Activated naive CD4-positive, alpha-beta T cell treated with anti-CD3 and anti-CD28 coated beads for 36 hours (primary cell): ENCODE measurements at regions not wholly inside any gene's neighbourhood (a gene's known extent, or its start where the extent isn't known, plus 50 kb on each side); places are given as distances from the start of the nearest gene placed in this dataset.

ENCODE experiments used
- CTCF ChIA-PET: fragments of 350-600 bp; sonication (Branson Sonifier 250); formaldehyde crosslinking; loops from one replicate; lab custom pipeline; 2021; ENCODE audit warnings: antibody characterized with exemption; lab: Charles Lee
- DNase-seq: peaks from one replicate; pipeline ENCODE4 v3.0.0-alpha.2; 2020
- H3K27ac Mint-ChIP-seq: one replicate; pipeline ENCODE4 v1.8.0; 2021; ENCODE audit warnings: mild to moderate bottlenecking, mixed read lengths
- H3K27me3 Mint-ChIP-seq: one replicate; pipeline ENCODE4 v1.8.0; 2021; ENCODE audit warnings: low read depth, mixed read lengths
- H3K36me3 Mint-ChIP-seq: one replicate; pipeline ENCODE4 v1.8.0; 2021; ENCODE audit warnings: low read depth, mixed read lengths
- H3K4me1 Mint-ChIP-seq: one replicate; pipeline ENCODE4 v1.8.0; 2021; ENCODE audit warnings: low read depth, mixed read lengths
- H3K4me3 Mint-ChIP-seq: one replicate; pipeline ENCODE4 v1.8.0; 2021; ENCODE audit warnings: mild to moderate bottlenecking, moderate library complexity, mixed read lengths
- H3K9me3 Mint-ChIP-seq: one replicate; pipeline ENCODE4 v1.8.0; 2021; ENCODE audit warnings: mixed read lengths
- intact Hi-C: fragments of 100-400 bp; cut with micrococcal nuclease; formaldehyde crosslinking; loops from one replicate; pipeline ENCODE4 v1.15.1; 2023

DNA sequence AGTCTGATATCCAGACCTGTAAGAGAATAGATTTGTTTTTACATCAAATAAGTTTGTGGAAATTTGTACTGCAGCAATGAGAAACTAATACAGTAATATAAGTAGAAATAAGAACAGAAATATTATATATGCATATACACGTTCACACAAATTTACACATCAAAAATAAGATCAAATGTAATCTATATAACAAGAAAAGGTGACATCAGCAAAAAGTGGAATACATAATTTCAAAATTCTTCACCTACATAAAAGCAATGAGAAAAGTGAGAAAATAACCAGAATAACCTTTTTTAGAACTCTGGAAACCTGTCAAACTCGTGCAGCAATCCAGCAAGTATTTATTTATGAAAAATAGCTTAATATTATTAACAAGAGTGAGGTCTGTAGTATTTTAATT, 1124.6 kb upstream of the ATXN7L3B start:
- CTCF ChIA-PET: no interaction called here
- H3K4me3 Mint-ChIP-seq: no peak overlapping the region
- intact Hi-C loops: no loop called here

DNA sequence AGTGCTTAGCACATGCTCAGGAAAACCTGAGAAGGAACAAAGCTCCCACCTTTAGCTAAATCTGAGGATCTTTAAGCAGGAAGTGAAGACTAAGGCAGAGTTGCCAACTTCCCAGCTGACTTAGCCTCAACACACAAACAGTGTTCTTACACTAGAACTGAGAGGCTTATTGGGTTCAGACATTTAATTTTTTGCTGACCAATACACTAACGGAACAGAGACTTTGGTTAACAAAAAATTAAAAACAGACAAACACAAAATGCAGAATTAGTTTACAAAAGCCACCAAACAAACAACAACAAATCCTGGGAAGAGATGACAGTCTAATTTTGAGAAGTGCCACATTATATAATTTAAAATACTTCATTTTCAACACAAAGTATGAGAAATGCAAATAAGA, 1123.7 kb upstream of the ATXN7L3B start:
- Mint-ChIP-seq H3K4me1 (no peaks in the 10 kb centered on the region), H3K4me3 (no peak overlapping the region), H3K9me3 (peaks cover 17% of the 10 kb centered on the region), H3K36me3 (no peaks in the 10 kb centered on the region), H3K27ac (no peak overlapping the region), H3K27me3 (no peaks in the 10 kb centered on the region)
- CTCF ChIA-PET: no interaction called here
- intact Hi-C loops: no loop called here
- no peak for DNase-seq

More for the DNA sequence above, 1124.6 kb upstream of the ATXN7L3B start:
- Mint-ChIP-seq H3K27me3 (no peaks in the 10 kb centered on the region), H3K27ac (no peak overlapping the region), H3K9me3 (peaks cover 17% of the 10 kb centered on the region), H3K4me1 (no peaks in the 10 kb centered on the region), H3K36me3 (no peaks in the 10 kb centered on the region)
- no peak for DNase-seq

DNA sequence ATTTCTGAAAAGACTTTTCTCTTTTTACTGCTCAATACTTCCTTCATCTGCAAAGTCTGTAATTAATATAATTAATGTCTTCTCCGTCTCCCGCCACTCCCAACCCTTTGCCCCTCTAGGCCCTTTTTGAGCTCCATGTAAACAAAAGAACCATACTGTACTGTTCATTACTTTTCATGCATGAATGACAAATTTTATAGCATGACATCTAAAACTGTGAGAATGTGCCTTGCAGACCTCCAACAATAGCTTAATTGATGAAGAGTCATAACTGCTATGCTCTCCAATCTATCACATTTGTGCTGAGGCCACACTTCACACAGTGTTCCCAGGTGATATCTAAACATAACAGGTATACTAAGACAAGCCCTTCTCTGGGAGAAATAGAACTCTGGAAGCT, 1122.7 kb upstream of the ATXN7L3B start:
- Mint-ChIP-seq H3K9me3 (peaks cover 17% of the 10 kb centered on the region), H3K36me3 (no peaks in the 10 kb centered on the region), H3K27ac (no peak overlapping the region), H3K4me1 (no peaks in the 10 kb centered on the region), H3K4me3 (no peak overlapping the region), H3K27me3 (no peaks in the 10 kb centered on the region)
- no peak for DNase-seq
- intact Hi-C loops: no loop called here
- CTCF ChIA-PET: no interaction called here

DNA sequence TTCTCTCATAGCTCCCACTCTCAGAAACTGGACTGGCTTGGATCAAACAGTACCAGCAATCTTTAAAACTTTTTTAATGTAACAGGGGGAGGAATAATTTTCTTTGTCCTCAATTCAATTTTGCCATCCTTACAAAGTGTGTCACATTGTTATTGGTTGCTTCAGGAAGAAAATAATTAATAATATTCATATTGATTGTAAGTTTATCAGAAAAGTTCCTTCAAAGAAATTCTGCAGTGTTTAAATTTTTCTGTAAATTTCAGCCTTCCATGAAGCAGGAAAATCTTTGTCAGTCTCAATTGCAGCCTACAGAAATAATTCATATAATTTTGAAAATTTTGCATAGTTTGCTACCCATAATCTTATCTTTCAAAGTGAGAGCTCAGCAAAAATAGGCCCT, 1119.1 kb upstream of the ATXN7L3B start:
- CTCF ChIA-PET: interaction anchor here (0.7 kb wide), 1 partner anchor 813 kb away, joined by 3 read pairs; no protein-coding TSS in a partner anchor
- intact Hi-C loops: no loop called here
- H3K4me3 Mint-ChIP-seq: no peak overlapping the region
- H3K36me3 Mint-ChIP-seq: no peaks in the 10 kb centered on the region
- DNase-seq: no peak
- H3K27ac Mint-ChIP-seq: no peak overlapping the region
- H3K9me3 Mint-ChIP-seq: peaks cover 5% of the 10 kb centered on the region
- no peaks in the 10 kb centered on the region for H3K27me3 Mint-ChIP-seq
- H3K4me1 Mint-ChIP-seq: no peaks in the 10 kb centered on the region

DNA sequence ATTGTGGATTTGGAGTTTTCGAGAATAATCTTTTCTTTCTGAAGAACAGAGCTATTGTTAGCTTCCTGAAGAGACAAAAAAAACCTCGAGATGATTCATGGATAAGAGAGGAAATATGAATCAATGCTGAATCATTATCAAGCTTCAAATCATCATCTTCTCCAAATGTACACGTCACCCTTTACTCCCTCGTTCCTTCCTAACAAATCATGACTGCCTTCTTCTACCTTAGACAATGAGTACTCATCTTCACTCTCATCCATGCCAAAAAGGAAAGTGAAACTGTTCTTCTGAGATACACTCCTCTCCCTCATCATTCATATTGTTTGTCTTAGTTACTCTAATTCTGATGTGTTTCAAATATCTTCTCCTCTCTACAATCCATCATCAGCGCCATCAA, 1115.8 kb upstream of the ATXN7L3B start:
- CTCF ChIA-PET: no interaction called here
- Mint-ChIP-seq H3K27ac (no peak overlapping the region), H3K27me3 (no peaks in the 10 kb centered on the region)

DNA sequence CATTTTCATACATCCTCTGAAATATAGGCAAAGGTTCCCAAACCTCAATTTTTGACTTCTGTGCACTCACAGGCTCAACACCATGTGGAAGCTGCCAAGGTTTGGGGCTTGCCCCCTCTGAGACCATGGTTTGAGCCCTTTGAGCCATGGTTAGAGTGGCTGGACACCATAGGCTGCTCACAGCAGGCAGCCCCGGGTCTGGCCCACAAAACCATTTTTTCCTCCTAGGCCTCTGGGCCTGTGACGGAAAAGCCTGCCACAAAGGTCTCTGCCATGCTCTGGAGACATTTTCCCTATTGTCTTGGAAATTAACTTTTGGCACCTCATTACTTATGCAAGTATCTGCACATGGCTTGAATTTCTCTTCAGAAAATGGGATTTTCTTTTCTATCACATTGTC, 1113.2 kb upstream of the ATXN7L3B start:
- no peaks in the 10 kb centered on the region for H3K4me1 Mint-ChIP-seq
- no peak overlapping the region for H3K4me3 Mint-ChIP-seq

More for the DNA sequence above, 1115.8 kb upstream of the ATXN7L3B start:
- DNase-seq: no peak
- H3K36me3 Mint-ChIP-seq: no peaks in the 10 kb centered on the region
- H3K9me3 Mint-ChIP-seq: peaks cover 11% of the 10 kb centered on the region
- H3K4me3 Mint-ChIP-seq: no peak overlapping the region
- intact Hi-C loops: no loop called here
- no peaks in the 10 kb centered on the region for H3K4me1 Mint-ChIP-seq

DNA sequence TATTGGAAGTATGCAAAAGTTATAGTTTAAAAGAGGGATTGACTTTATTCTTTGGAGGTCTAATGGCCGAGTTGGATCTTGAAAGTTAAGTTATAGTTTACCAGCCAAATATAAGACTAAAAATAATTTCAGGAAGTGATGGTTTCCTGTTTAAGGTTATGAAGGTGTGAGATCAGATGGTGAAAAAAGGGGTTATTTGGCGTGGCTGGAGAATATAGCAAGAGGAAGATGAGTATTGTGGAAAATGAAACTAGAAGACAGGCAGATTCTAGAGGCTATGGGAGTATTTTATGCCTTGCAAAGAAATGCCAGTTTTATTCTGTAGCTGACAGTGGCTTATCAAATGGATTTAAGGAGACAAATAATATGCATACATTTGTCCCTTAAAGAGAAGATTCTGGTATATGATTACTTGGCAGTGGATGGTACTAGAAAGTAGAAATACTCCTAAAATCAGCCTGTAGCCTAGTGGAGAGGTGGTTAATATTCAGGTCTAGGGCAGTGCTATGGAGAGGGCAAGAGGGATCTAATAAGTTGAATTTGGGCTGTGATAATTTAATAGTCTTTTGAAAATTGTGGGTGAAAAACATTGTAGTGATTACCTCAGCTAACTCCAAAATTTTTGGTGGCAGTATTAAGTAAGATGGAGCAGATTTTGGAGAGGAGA, 1091.8 kb upstream of the ATXN7L3B start:
- Mint-ChIP-seq H3K9me3 (peaks cover 1% of the 10 kb centered on the region), H3K27ac (no peak overlapping the region), H3K36me3 (no peaks in the 10 kb centered on the region), H3K4me1 (no peaks in the 10 kb centered on the region), H3K27me3 (no peaks in the 10 kb centered on the region), H3K4me3 (no peak overlapping the region)
- DNase-seq: no peak
- intact Hi-C loops: no loop called here
- CTCF ChIA-PET: no interaction called here

More for the DNA sequence above, 1113.2 kb upstream of the ATXN7L3B start:
- no peak overlapping the region for H3K27ac Mint-ChIP-seq
- H3K27me3 Mint-ChIP-seq: no peaks in the 10 kb centered on the region
- H3K36me3 Mint-ChIP-seq: no peaks in the 10 kb centered on the region
- peaks cover 10% of the 10 kb centered on the region for H3K9me3 Mint-ChIP-seq
- intact Hi-C loops: no loop called here
- no peak for DNase-seq
- CTCF ChIA-PET: no interaction called here

DNA sequence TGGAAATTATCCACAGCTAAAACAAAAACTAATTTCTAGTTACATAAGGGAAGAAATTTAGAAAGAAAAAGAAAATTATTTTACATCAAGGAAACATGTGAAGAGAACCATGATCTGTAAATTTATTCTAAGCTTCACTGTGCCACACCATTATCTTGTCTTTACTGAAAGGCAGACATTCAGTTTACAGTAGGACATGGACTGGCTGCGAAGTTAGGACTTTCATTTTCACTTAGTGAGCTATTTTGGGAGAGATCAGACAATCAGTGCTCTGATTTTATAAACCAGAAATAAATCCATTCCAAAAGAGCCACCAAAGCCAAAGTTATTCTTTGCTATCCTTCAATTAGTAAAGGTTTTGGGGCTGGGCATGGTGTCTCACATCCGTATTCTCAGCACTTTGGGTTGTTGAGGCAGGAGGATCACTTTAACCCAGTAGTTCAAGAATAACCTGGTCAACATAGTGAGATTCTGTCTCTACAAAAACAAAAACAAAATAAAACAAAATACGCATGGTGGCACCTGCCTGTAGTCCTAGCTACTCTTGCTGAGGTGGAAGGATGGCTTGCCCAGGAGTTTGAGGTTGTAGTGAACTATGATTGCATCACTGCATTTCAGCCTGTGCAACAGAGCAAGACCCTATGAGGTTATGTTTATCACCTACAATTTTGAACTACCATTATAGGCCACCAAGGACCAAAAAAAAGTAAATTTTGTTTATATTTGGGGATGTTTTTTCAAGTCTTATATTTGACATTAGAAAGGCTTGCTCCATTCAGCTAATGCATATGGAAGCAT, 1084.8 kb upstream of the ATXN7L3B start:
- Mint-ChIP-seq H3K4me3 (no peak overlapping the region), H3K27ac (no peak overlapping the region), H3K9me3 (peaks cover 3% of the 10 kb centered on the region), H3K4me1 (no peaks in the 10 kb centered on the region), H3K36me3 (no peaks in the 10 kb centered on the region), H3K27me3 (no peaks in the 10 kb centered on the region)
- CTCF ChIA-PET: no interaction called here
- DNase-seq: no peak
- intact Hi-C loops: no loop called here

DNA sequence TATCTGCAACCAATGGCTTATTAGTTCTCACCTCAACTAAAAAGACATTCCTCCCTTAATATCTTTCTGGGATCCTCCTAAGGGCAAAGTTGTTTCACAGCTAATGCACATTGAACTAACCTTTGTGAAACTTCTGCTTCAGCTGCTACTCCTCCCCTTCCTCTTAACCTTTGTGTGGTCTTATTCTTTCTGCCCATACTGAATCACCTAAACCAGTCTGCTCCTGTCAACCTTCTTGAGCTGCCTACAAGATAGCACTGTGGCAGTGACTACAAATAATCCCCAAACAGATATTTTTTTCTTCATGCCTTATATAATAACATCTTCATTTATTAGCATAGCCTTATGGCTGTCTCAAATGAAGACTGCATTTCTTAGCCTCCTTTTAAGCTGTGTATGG, 1077.4 kb upstream of the ATXN7L3B start:
- H3K27ac Mint-ChIP-seq: no peak overlapping the region
- H3K36me3 Mint-ChIP-seq: no peaks in the 10 kb centered on the region
- intact Hi-C loops: no loop called here
- H3K9me3 Mint-ChIP-seq: peaks cover 3% of the 10 kb centered on the region
- H3K27me3 Mint-ChIP-seq: no peaks in the 10 kb centered on the region
- H3K4me3 Mint-ChIP-seq: no peak overlapping the region
- DNase-seq: no peak
- CTCF ChIA-PET: no interaction called here
- H3K4me1 Mint-ChIP-seq: no peaks in the 10 kb centered on the region

DNA sequence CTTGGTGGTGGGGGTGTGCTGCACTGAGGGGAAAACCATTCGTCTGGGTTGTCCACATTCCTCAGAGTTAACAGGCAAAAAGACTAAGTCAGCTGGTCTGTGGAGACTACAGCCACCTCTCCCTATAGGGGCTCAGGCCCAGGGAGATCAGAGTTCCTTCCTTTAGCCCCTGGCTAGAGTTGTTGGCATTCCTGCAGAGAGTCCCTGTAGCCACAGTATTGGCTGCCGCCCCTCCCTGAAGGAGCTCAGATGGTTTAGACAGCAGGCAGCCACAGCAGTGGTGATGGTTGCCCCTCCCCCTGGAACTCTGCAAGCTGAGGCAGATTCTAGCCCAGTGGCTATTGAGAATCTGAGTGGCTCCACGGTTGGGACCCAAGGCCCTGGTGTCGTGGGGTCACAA, 1072.5 kb upstream of the ATXN7L3B start:
- no peak overlapping the region for H3K4me3 Mint-ChIP-seq
- no peak overlapping the region for H3K27ac Mint-ChIP-seq
- H3K4me1 Mint-ChIP-seq: no peaks in the 10 kb centered on the region
- intact Hi-C loops: no loop called here
- CTCF ChIA-PET: no interaction called here
- DNase-seq: no peak
- peaks cover 5% of the 10 kb centered on the region for H3K9me3 Mint-ChIP-seq
- H3K36me3 Mint-ChIP-seq: no peaks in the 10 kb centered on the region
- H3K27me3 Mint-ChIP-seq: no peaks in the 10 kb centered on the region

DNA sequence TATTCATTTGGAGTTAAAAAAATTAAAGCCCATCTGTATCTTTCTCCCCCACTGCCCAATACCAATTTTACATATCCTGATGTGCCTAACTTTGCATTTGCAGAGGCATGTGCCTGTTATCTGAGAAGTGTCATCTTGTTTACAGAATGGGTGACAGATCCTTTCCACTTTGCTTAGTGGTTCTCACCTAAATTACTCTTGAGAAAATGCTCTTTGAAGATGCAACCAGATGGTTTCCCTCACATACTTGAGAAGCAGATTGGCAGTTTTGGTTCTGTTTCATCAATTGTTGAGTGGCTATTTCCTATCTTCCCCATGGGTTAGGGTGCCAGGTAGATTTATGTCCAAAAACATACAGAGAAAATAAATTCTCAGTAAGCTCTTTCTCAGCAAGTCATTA, 1051.4 kb upstream of the ATXN7L3B start:
- Mint-ChIP-seq H3K27me3 (no peaks in the 10 kb centered on the region), H3K4me1 (no peaks in the 10 kb centered on the region), H3K36me3 (no peaks in the 10 kb centered on the region), H3K9me3 (peaks cover 19% of the 10 kb centered on the region), H3K27ac (no peak overlapping the region), H3K4me3 (no peak overlapping the region)
- no peak for DNase-seq
- intact Hi-C loops: no loop called here
- CTCF ChIA-PET: no interaction called here

DNA sequence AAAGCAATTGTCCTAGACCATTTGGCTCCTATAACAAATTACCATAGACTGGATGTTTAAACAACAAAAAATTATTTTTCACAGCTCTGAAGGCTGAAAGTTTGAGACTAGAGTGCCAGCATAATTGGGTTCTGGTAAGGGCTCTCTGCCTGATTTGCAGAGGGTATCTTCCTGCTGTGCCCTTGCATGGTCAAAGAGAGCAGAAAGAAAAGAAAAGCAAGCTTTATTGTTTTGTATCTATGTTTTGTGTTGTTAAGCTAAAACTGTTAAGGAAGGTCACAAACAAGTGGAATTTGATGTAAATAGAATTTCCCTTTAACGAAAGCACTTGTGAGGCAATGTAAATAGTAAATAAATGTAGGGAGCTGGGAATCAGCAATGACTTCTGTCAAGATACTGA, 1031.0 kb upstream of the ATXN7L3B start:
- H3K4me3 Mint-ChIP-seq: no peak overlapping the region
- no peaks in the 10 kb centered on the region for H3K4me1 Mint-ChIP-seq
- DNase-seq: no peak
- no peaks in the 10 kb centered on the region for H3K27me3 Mint-ChIP-seq
- peaks cover 1% of the 10 kb centered on the region for H3K36me3 Mint-ChIP-seq
- intact Hi-C loops: no loop called here
- CTCF ChIA-PET: no interaction called here
- peaks cover 6% of the 10 kb centered on the region for H3K9me3 Mint-ChIP-seq
- H3K27ac Mint-ChIP-seq: no peak overlapping the region

DNA sequence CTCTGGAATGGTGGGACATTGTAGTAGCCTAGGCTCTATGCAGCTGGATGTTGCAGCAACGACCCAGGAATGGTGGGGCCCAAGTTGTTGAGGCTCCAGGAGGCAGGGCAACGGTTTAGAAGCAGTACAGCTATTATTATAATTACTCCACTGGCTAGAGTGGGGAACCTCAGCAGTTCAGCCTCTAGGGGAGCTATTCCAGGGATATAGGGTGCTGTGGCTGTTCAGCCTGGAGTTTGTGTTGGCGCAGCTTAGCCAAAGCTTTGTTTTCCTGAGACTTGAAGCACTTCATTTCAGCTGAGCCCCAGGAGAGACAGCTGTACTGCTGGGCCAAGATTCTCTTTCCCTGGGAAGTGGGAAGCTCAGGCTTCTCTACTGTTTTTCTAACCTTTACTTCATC, 1023.0 kb upstream of the ATXN7L3B start:
- Mint-ChIP-seq H3K4me1 (no peaks in the 10 kb centered on the region), H3K36me3 (no peaks in the 10 kb centered on the region), H3K27ac (no peak overlapping the region), H3K9me3 (peaks cover 5% of the 10 kb centered on the region), H3K27me3 (no peaks in the 10 kb centered on the region), H3K4me3 (no peak overlapping the region)
- no peak for DNase-seq
- CTCF ChIA-PET: interaction anchor here (0.5 kb wide), 1 partner anchor 15 kb away, joined by 3 read pairs; no protein-coding TSS in a partner anchor
- intact Hi-C loops: no loop called here
